Activated CD8-positive, alpha-beta memory T cell treated with anti-CD3 and anti-CD28 coated beads, Interleukin-2, amount 50 U/mL, for 48 hours (primary cell): ENCODE measurements at regions not wholly inside any gene's neighbourhood (a gene's known extent, or its start where the extent isn't known, plus 50 kb on each side); places are given as distances from the start of the nearest gene placed in this dataset.

Source experiments
- DNase-seq: peaks from one replicate; pipeline ENCODE4 v3.0.0-alpha.2; 2020

GRCh38 chr9:126275386-126276001 lies 51.1 kb upstream of the MVB12B start:
- DNase-seq, result no peak

GRCh38 chr9:126276056-126276728 lies 50.4 kb upstream of the MVB12B start:
- DNase-seq, result no peak
